Ovary (tissue), 7 donors: ENCODE measurements at regions not wholly inside any gene's neighbourhood (a gene's known extent, or its start where the extent isn't known, plus 50 kb on each side); places are given as distances from the start of the nearest gene placed in this dataset.

Experiments used
- DNase-seq, 5 donors: peaks; one replicate each; pipeline ENCODE4 v3.0.0-alpha.2; 2019 to 2020
- H3K27ac ChIP-seq, 2 donors: fragments of 200-600 bp; one replicate each; pipeline versions ENCODE4 v1.5.1 to v1.8.0; 2019 to 2022
- H3K27me3 ChIP-seq: fragments of 200-600 bp; one replicate; pipeline ENCODE4 v1.8.0; 2022
- H3K36me3 ChIP-seq: fragments of 200-600 bp; sonication (generic); one replicate; pipeline ENCODE4 v1.5.1; 2019
- H3K4me1 ChIP-seq: one replicate; pipeline ENCODE4 v1.8.1; 2013; ENCODE audit warnings: mild to moderate bottlenecking, moderate library complexity; ENCODE audit not compliant: insufficient read depth
- H3K4me3 ChIP-seq: fragments of 200-600 bp; sonication (generic); one replicate; pipeline ENCODE4 v1.5.1; 2017
- H3K9me3 ChIP-seq, 2 donors: fragments of 200-600 bp in 1 of 2; sonication (generic) in 1 of 2; one replicate each; pipeline versions ENCODE4 v1.5.1 to v1.8.1; 2013 to 2019; ENCODE audit warnings: mild to moderate bottlenecking in 1 of 2, moderate library complexity in 1 of 2
- EP300 ChIP-seq: sonication (generic); formaldehyde crosslinking; IDR thresholded peaks from one replicate; pipeline ENCODE4 v1.6.1; 2017; ENCODE audit warnings: antibody characterized with exemption
- POLR2A ChIP-seq: fragments of 450-650 bp; IDR thresholded peaks from one replicate; pipeline ENCODE4 v1.6.1; 2017; ENCODE audit warnings: antibody characterized with exemption, mild to moderate bottlenecking, moderate library complexity
- WGBS, 3 donors: extraction: QIAGEN DNeasy Blood & Tissue Kit in 1 of 3; methylation state at CpG; one replicate each; pipeline versions ENCODE4 v1.1.5 to v1.1.7; 2013 to 2017; 5-methylcytosine and 5-hydroxymethylcytosine counted together
- intact Hi-C, 4 donors: fragments of 100-400 bp; cut with DNase I; formaldehyde crosslinking; loops; one replicate each; pipeline versions ENCODE4 v1.11.0 to v1.15.1; 2022 to 2023
- TF ChIP-seq, protein P1 (sequence below), 3 donors: fragments of 450-650 bp in 2 of 3; fragments of 200-600 bp in 1 of 3; IDR thresholded peaks; one replicate each; pipeline versions ENCODE4 v1.5.1 to v1.8.0; 2016 to 2022; ENCODE audit warnings: antibody characterized with exemption in 3 of 3, mild to moderate bottlenecking in 1 of 3
- donor health status: DM: no; HTN: no; CAD: no; lungs with moderate emphysema.
- donor health status: DM: no; HTN: no; CAD: no.
- donor health status: Bipolar disorder and iron deficiency.
- donor health status: DM: no; HTN: no; CAD: no.
- donor health status: DM: yes; HTN: yes; CAD: no.

DNA sequence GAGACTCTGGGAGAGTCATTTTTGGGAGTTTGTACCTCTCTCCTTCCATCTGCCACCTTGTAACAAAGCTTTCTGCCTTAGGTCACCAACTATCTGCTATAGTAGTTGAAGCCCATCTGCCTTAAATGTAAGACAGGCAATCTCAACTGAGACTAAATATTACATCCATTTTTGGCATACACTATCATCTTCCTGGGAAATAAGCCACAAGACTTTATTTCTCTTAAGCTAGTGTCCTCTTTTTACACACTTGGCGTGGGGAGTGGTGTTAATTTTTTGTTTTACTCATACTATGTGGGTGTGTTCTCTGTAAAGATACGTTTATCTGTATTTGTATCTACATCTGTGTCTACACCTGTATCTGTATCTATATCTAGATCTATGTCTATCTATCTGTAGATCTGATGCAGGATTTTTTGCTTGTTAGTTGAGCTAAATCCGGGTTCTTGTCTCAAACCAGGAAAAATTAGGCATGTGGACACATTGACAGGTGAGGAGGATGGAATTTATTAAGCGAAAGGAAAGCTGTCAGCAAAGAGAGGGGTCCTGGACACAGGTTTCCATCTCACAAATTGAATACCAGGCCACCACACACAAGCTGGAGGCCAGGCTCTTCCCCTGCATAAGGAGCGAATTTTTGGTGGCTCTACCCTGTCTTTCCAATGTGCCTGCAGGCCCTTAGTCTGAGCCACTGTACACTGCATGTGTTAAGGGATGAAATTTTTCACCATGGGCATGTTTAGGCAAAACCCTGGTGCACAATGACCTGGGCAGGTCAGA lies 64.8 kb upstream of the RND3 start:
- TF ChIP-seq POLR2A = no peak
- no peak for TF ChIP-seq EP300
- TF ChIP-seq, protein P1, sequence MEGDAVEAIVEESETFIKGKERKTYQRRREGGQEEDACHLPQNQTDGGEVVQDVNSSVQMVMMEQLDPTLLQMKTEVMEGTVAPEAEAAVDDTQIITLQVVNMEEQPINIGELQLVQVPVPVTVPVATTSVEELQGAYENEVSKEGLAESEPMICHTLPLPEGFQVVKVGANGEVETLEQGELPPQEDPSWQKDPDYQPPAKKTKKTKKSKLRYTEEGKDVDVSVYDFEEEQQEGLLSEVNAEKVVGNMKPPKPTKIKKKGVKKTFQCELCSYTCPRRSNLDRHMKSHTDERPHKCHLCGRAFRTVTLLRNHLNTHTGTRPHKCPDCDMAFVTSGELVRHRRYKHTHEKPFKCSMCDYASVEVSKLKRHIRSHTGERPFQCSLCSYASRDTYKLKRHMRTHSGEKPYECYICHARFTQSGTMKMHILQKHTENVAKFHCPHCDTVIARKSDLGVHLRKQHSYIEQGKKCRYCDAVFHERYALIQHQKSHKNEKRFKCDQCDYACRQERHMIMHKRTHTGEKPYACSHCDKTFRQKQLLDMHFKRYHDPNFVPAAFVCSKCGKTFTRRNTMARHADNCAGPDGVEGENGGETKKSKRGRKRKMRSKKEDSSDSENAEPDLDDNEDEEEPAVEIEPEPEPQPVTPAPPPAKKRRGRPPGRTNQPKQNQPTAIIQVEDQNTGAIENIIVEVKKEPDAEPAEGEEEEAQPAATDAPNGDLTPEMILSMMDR (IDR thresholded peaks at IDR 0.05) = no peak
- no peaks in the 10 kb centered on the region for H3K36me3 ChIP-seq
- H3K27ac ChIP-seq = no peak overlapping the region
- H3K4me1 ChIP-seq = no peaks in the 10 kb centered on the region
- 90 to 93% (median 92%) methylated on average over 5 of the region's 5 CpGs for WGBS, 3 donors
- no peaks in the 10 kb centered on the region for H3K27me3 ChIP-seq
- no peak for DNase-seq
- no peak overlapping the region for H3K4me3 ChIP-seq
- intact Hi-C loops = no loop called here
- H3K9me3 ChIP-seq = no peaks in the 10 kb centered on the region

DNA sequence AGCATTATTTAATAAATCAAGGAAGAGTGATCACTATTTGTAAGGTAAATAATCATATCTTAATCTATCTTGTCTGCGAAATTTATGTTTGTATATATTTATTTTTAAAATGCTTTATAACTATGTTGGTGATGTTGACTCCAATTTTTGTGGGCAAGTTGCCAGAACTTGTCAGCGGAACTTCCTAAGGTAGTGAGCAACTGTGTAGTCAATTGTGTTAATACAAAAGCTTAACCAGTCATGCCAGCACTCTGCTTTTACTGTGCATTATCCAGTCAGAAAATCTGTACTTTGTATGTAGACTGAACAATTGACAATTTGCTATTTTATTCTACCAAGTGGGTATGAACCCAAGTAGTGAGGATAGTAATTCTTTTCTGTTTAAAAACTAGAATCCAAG lies 61.9 kb upstream of the RND3 start:
- H3K36me3 ChIP-seq = no peaks in the 10 kb centered on the region
- WGBS, 3 donors = 78 to 82% (median 80%) methylated on average over 2 of the region's 2 CpGs

DNA sequence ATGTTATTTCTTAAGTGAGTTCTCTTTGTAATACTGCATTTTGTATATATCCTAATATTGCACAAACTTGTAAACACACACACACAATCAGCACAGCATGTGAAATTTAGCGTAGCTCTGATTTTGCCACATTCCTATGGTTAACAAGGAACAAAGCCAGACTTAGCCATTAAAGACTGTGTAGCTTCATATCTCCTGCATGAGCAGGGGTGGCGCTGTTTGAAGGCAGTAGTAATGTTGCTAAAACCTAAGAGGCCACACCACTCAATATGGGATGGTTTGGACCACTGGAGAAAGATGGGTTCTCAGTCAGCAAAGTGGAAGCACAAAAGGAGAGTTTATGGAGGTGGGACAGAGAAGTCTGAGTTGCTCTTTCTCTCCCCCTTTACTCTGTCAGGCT lies 61.1 kb upstream of the RND3 start:
- Histone ChIP-seq H3K36me3 (no peaks in the 10 kb centered on the region), H3K4me1 (no peaks in the 10 kb centered on the region), H3K27me3 (no peaks in the 10 kb centered on the region), H3K9me3 (no peaks in the 10 kb centered on the region), H3K27ac (no peak overlapping the region), H3K4me3 (no peak overlapping the region)
- TF ChIP-seq EP300 (no peak), POLR2A (no peak)
- TF ChIP-seq, protein P1 (IDR thresholded peaks at IDR 0.05) = no peak
- no peak for DNase-seq
- intact Hi-C loops = no loop called here
- 67 to 83% (median 78%) methylated on average over 2 of the region's 2 CpGs for WGBS, 3 donors

More for the DNA sequence above, 61.9 kb upstream of the RND3 start:
- intact Hi-C loops = no loop called here
- H3K27me3 ChIP-seq = no peaks in the 10 kb centered on the region
- no peak overlapping the region for H3K4me3 ChIP-seq
- no peaks in the 10 kb centered on the region for H3K9me3 ChIP-seq
- H3K4me1 ChIP-seq = no peaks in the 10 kb centered on the region
- no peak for DNase-seq
- H3K27ac ChIP-seq = no peak overlapping the region
- TF ChIP-seq EP300 = no peak

DNA sequence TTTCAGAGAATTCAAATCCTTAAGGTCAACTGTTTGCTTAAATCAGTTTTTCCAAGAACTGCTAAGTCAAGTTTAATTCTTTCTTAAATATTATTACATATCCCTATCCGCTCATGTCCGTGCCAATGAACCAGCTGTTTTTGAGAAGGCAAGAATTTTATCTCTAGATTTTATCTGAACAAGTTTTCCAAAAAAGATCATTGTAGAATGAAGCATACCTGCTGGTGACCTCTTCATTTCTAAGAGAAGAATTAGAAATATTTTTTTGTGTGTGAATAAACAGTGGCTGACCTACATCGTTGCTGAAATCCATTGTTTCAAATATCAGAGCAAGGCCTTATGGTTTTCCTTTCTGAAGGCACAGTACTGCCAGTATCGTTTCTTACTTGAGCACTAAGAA lies 58.4 kb upstream of the RND3 start:
- WGBS, 3 donors = 27 to 48% (median 40%) methylated on average over 4 of the region's 4 CpGs
- Histone ChIP-seq H3K36me3 (no peaks in the 10 kb centered on the region), H3K4me3 (no peak overlapping the region), H3K27me3 (no peaks in the 10 kb centered on the region), H3K9me3 (no peaks in the 10 kb centered on the region), H3K4me1 (no peaks in the 10 kb centered on the region), H3K27ac (no peak overlapping the region)
- intact Hi-C loops = no loop called here
- no peak for TF ChIP-seq EP300
- no peak for TF ChIP-seq POLR2A
- TF ChIP-seq, protein P1 (IDR thresholded peaks at IDR 0.05) = no peak
- DNase-seq = no peak

DNA sequence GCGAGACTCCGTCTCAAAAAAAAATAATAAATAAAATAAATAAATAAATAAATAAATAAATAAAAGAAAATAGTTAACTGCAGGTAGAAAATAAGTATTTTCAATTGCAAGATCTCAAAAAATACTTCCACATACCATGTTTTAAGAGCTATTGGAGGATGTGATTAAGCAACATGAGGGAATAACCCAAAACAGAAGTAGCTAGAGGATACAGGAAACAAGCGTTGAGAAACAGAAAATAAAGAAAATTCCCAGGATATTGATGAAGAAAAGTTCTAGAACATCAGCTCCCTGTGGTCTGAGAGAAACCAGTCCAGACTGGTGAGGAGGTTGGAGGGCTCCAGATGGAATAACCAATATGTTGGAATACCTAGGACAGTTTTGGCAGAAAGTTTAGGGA lies 57.3 kb upstream of the RND3 start:
- intact Hi-C loops = no loop called here
- DNase-seq = no peak
- Histone ChIP-seq H3K9me3 (no peaks in the 10 kb centered on the region), H3K4me1 (no peaks in the 10 kb centered on the region), H3K27me3 (no peaks in the 10 kb centered on the region), H3K36me3 (no peaks in the 10 kb centered on the region), H3K4me3 (no peak overlapping the region), H3K27ac (no peak overlapping the region)
- 88 to 99% (median 98%) methylated on average over 3 of the region's 3 CpGs for WGBS, 3 donors
- TF ChIP-seq POLR2A = no peak
